ENCODE measurements at regions not wholly inside any gene's neighbourhood (a gene's known extent, or its start where the extent isn't known, plus 50 kb on each side); places are given as distances from the start of the nearest gene placed in this dataset.
A peak's percentile ranks its signal among the peaks of the same experiment; 100 is the strongest.
"Not testable (repeated sequence)": the region's sequence is repeated elsewhere in the genome, so short reads cannot be mapped to it uniquely, and the experiment has no call there.

DNA sequence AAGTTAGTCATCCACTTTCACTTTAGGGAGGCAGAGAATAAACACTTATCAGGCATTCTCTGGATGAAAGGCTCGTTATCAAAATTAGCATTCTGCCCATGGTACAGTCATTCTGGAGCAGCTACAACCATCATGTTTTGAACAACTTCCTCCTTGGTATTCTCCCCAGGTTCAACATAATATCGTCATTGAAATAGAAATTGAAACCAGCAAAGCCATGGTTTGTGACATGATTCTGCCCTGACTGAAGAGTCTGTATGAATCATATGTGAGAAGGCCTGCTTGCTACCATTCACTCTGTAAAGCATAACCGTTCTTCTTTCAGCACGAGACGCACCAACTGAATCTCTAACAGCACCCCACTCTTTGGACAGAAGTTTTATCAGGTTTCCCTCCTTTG lies 127.5 kb upstream of the RADX start:
- H3K9me3 Mint-ChIP-seq (ENCODE audit: unreplicated experiment) = no peaks in the 10 kb centered on the region
- TF ChIP-seq, protein P1, sequence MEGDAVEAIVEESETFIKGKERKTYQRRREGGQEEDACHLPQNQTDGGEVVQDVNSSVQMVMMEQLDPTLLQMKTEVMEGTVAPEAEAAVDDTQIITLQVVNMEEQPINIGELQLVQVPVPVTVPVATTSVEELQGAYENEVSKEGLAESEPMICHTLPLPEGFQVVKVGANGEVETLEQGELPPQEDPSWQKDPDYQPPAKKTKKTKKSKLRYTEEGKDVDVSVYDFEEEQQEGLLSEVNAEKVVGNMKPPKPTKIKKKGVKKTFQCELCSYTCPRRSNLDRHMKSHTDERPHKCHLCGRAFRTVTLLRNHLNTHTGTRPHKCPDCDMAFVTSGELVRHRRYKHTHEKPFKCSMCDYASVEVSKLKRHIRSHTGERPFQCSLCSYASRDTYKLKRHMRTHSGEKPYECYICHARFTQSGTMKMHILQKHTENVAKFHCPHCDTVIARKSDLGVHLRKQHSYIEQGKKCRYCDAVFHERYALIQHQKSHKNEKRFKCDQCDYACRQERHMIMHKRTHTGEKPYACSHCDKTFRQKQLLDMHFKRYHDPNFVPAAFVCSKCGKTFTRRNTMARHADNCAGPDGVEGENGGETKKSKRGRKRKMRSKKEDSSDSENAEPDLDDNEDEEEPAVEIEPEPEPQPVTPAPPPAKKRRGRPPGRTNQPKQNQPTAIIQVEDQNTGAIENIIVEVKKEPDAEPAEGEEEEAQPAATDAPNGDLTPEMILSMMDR (IDR thresholded peaks at IDR 0.05; ENCODE audit: unreplicated experiment) = no peak
- BruUV-seq (replicated peaks) = no TSS peak
- peaks cover 5% of the 10 kb centered on the region for H3K4me1 Mint-ChIP-seq (ENCODE audit: insufficient read depth, unreplicated experiment)
- POLR2A ChIA-PET = interaction anchor here (0.6 kb wide), 1 partner anchor 358 kb away, joined by 3 read pairs; no protein-coding TSS in a partner anchor
- no peaks in the 10 kb centered on the region for H3K36me3 Mint-ChIP-seq (ENCODE audit: insufficient read depth, unreplicated experiment)
- peaks cover 46% of the 10 kb centered on the region for H3K27me3 Mint-ChIP-seq (ENCODE audit: insufficient read depth, unreplicated experiment)
- CTCF ChIA-PET = interaction anchor here (0.9 kb wide), 1 partner anchor 19 kb away, joined by 3 read pairs; no protein-coding TSS in a partner anchor
- intact Hi-C loops (cut with micrococcal nuclease) = loop anchor here (5.0 kb wide), 1 partner anchor 268 kb away; no protein-coding TSS in a partner anchor
- DNase-seq (ENCODE audit: unreplicated experiment) = no peak
- H3K4me3 Mint-ChIP-seq (ENCODE audit: unreplicated experiment) = peak overlapping the region; percentile 26
- H3K27ac Mint-ChIP-seq (ENCODE audit: low read depth, unreplicated experiment) = peak overlapping the region; percentile 36

DNA sequence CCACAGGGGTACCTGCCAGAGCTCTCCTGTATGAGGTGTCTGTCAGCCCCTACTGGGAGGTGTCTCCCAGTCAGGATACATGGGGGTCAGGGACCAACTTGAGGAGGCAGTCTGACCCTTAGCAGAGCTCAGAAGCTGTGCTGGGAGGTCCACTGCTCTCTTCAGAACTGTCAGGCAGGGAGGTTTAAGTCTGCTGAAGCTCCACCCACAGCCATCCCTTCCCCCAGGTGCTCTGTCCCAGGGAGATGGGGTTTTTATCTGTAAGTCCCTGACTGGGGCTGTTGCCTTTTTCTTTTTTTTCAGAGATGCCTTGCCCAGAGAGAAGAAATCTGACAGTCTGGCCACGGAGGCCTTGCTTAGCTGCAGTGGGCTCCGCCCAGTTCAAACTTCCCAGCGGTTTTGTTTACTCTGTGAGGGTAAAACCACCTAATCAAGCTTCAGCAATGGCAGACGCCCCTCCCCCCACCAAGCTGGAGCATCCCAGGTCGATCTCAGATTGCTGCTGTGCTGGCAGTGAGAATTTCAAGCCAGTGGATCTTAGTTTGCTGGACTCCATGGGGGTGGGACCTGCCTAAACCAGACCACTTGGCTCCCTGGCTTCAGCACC lies 118.5 kb upstream of the RADX start:
- intact Hi-C loops (cut with micrococcal nuclease); H3K4me1 Mint-ChIP-seq (ENCODE audit: insufficient read depth, unreplicated experiment); H3K4me3 Mint-ChIP-seq (ENCODE audit: unreplicated experiment); DNase-seq (ENCODE audit: unreplicated experiment); BruUV-seq (replicated peaks); H3K27ac Mint-ChIP-seq (ENCODE audit: low read depth, unreplicated experiment); H3K36me3 Mint-ChIP-seq (ENCODE audit: insufficient read depth, unreplicated experiment): not testable (repeated sequence)
- Mint-ChIP-seq H3K27me3 (ENCODE audit: insufficient read depth, unreplicated experiment) (peaks cover 56% of the 10 kb centered on the region), H3K9me3 (ENCODE audit: unreplicated experiment) (peaks cover 16% of the 10 kb centered on the region)
- POLR2A ChIA-PET = interaction anchor here (0.6 kb wide), 1 partner anchor 157 kb away, joined by 4 read pairs; no protein-coding TSS in a partner anchor
- CTCF ChIA-PET = interaction anchor here (0.6 to 2.1 kb wide), 4 partner anchors 12 to 100 kb away, joined by 3 to 8 read pairs (median 3); no protein-coding TSS in a partner anchor

DNA sequence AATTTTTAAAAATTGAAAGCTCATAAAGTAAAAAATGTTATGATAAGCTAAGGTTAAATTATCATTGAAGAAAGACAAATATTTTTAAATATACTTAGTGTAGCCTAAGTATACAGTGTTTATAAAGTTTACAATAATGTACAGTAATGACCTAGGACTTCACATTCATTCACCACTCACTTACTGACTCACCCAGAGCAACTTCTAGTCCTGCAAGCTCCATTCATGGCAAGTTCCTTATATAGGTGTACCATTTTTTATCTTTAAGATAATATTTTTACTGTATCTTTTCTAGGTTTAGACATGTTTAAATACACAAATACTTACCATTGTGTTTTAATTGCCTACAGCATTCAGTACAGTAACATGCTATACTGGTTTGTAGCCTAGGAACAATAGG lies 112.3 kb upstream of the RADX start:
- no peak for DNase-seq (ENCODE audit: unreplicated experiment)
- peaks cover 56% of the 10 kb centered on the region for H3K27me3 Mint-ChIP-seq (ENCODE audit: insufficient read depth, unreplicated experiment)
- BruUV-seq (replicated peaks) = no TSS peak
- POLR2A ChIA-PET = no interaction called here
- CTCF ChIA-PET = interaction anchor here (0.6 kb wide), 1 partner anchor 114 kb away, joined by 3 read pairs; no protein-coding TSS in a partner anchor
- no peak overlapping the region for H3K4me3 Mint-ChIP-seq (ENCODE audit: unreplicated experiment)
- intact Hi-C loops (cut with micrococcal nuclease) = no loop called here
- H3K9me3 Mint-ChIP-seq (ENCODE audit: unreplicated experiment) = peaks cover 10% of the 10 kb centered on the region
- TF ChIP-seq, protein P1 (IDR thresholded peaks at IDR 0.05; ENCODE audit: unreplicated experiment) = no peak
- H3K27ac Mint-ChIP-seq (ENCODE audit: low read depth, unreplicated experiment) = no peak overlapping the region
- no peaks in the 10 kb centered on the region for H3K36me3 Mint-ChIP-seq (ENCODE audit: insufficient read depth, unreplicated experiment)
- H3K4me1 Mint-ChIP-seq (ENCODE audit: insufficient read depth, unreplicated experiment) = no peaks in the 10 kb centered on the region

DNA sequence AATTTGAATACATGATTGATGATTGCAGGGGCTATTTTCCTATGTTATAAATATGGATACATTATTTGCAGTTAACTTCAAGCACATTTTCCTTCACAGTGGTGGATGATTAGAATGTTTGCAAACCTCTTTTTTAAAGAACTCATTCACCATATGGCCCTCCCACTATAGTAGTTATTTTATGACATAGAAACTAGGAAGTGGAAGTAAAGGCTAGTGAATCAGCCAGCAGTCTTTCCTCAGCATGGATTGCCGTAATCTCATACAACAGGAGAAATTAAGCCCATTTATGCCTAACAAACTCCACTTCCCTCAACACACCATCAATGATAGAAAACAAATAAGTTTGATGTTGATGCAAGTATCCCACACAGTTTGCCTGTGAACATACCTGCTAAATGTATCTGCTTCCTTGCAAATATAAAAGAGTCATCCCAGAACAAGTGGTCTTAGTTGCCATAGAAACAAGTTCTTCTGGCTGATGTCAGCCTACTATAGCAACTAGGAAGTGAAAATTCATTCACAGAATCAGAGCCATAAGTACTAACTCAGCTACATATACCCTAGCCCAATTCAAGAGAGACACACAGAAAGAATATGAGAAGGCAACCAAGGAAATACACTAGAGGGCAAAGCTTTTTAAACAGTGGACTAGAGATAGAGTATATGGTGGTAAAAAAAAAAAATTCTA lies 100.9 kb upstream of the RADX start:
- no peak for DNase-seq (ENCODE audit: unreplicated experiment)
- no peak overlapping the region for H3K4me3 Mint-ChIP-seq (ENCODE audit: unreplicated experiment)
- H3K27me3 Mint-ChIP-seq (ENCODE audit: insufficient read depth, unreplicated experiment) = peaks cover 27% of the 10 kb centered on the region
- no peaks in the 10 kb centered on the region for H3K36me3 Mint-ChIP-seq (ENCODE audit: insufficient read depth, unreplicated experiment)
- POLR2A ChIA-PET = no interaction called here
- H3K4me1 Mint-ChIP-seq (ENCODE audit: insufficient read depth, unreplicated experiment) = peaks cover 5% of the 10 kb centered on the region
- BruUV-seq (replicated peaks) = no TSS peak
- intact Hi-C loops (cut with micrococcal nuclease) = no loop called here
- H3K9me3 Mint-ChIP-seq (ENCODE audit: unreplicated experiment) = no peaks in the 10 kb centered on the region
- no peak overlapping the region for H3K27ac Mint-ChIP-seq (ENCODE audit: low read depth, unreplicated experiment)
- TF ChIP-seq, protein P1 (IDR thresholded peaks at IDR 0.05; ENCODE audit: unreplicated experiment) = no peak
- CTCF ChIA-PET = interaction anchor here (1.6 kb wide), 1 partner anchor 29 kb away, joined by 4 read pairs; no protein-coding TSS in a partner anchor
